ENCODE measurements at regions not wholly inside any gene's neighbourhood (a gene's known extent, or its start where the extent isn't known, plus 50 kb on each side); places are given as distances from the start of the nearest gene placed in this dataset.
"Not testable (repeated sequence)": the region's sequence is repeated elsewhere in the genome, so short reads cannot be mapped to it uniquely, and the experiment has no call there.

DNA sequence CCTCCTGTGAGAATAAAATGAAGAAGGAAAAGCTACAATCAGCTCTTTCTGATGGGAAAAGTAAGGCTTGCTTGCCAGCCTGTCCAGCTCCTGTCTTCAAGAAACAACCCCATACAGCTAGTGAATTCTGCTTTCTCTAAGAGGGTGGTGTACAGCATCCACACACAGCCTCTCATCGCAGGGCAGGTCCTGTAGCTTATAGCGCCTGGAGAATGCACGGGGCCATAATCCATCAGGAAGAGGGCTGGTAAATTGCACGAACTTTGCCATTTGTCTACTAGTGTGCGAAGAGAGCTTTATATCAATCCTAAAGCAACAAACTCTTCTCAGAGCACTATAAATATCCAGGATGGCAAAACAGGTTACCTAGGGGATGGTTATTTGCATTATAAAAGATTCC, 83.3 kb upstream of the SAMSN1 start:
- FAIRE-seq = no peak
- no peak for DNase-seq (ENCODE audit: low spot score in 2 of 2)

DNA sequence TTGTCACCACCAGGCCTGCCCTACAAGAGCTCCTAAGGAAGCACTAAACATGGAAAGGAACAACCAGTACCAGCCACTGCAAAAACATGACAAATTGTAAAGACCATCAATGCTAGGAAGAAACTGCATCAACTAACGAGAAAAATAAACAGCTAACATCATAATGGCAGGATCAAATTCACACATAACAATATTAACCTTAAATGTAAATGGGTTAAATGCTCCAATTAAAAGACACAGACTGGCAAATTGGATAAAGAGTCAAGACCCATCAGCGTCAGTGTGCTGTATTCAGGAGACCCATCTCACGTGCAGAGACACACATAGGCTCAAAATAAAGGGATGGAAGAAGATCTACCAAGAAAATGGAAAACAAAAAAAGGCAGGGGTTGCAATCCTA, 77.0 kb upstream of the SAMSN1 start:
- not testable (repeated sequence) for DNase-seq (ENCODE audit: low spot score in 2 of 2); FAIRE-seq

DNA sequence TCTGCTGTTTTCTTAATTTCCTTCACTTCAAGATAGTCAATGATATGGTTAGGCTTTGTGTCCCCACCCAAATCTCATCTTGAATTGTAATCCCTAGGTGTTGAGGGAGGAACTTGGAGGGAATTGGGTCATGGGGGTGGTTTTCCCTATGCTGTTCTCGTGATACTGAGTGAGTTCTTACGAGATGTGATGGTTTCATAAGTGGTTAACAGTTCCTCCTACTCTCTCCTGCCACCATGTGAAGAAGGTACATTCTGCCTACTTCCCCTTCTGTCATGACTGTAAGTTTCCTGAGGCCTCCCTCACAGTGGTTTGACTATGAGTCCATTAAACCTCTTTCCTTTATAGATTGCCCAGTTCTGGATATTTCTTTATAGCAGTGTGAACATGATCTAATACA, 74.0 kb upstream of the SAMSN1 start:
- no peak for DNase-seq (ENCODE audit: low spot score in 2 of 2)
- FAIRE-seq = no peak

DNA sequence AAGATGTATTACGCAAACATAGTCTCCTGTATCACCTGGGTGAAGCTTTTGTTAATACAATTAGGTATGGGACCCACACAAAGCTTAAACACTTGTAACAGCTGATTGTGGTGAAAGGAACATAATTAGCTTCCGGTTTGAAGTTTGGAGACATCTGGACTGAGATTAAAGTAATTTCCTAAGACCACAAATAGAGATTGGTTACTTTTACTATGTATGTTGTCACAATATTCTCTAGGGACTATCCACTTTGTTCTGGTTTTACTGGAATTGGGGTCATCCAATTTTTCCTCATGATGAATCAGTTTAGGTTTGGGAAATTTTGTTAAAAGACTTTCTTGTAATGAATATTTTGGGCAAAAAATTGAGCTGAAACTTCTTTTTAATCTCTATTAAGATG, 71.8 kb upstream of the SAMSN1 start:
- no peak for FAIRE-seq
- no peak for DNase-seq (ENCODE audit: low spot score in 2 of 2)

DNA sequence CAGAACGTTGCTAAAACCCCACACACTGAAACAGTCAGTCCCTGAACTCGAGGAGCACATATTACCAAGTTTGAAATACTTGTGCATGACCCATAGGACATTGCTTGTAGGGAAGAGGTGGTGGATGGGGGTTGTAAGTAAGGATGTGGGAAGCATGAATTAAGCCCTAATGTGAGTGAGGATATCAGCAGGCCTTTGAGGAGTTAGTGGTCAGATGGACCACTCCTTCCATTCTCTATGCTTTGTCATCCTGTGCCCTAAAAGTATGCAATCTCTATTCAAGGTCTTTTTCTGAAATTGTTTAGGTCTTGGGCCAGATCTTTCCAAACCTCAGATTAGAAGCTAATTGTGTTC, 70.9 kb upstream of the SAMSN1 start:
- DNase-seq (ENCODE audit: low spot score in 2 of 2) (no peak), FAIRE-seq (no peak)

DNA sequence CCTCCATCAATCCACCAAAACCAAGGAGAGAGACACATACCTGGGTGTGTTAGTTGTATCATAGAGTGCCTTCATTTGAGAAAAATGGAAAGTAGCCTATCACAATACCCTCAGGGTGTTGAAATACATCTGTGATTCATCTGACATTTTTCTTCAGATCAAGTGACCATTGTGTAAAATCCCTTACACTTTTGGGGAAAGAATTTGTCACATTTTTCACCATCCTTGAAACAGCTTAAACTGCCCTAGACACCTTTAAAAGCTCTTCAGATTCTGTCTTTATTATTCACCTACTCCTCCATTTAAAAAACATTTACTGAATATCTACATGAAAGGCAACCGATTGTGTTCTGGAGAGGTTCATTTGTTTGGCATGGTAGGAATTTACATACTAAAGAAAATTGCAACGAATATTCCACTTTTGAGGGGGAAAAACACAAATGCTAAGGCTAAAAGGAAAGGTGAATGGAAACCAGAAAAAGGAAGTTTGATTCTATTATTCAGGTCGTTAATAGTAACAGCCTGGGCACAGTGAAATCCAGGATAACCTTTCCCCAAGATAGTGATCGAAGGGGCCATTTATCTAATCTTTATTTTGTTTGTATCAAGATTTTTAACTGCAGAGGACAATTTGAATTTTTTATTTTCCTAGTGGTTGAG, 70.4 kb upstream of the SAMSN1 start:
- FAIRE-seq (no peak), DNase-seq (ENCODE audit: low spot score in 2 of 2) (no peak)

GRCh38 chr21:14615359-14615974, 69.4 kb upstream of the SAMSN1 start:
- FAIRE-seq = no peak
- DNase-seq (ENCODE audit: low spot score in 2 of 2) = no peak

DNA sequence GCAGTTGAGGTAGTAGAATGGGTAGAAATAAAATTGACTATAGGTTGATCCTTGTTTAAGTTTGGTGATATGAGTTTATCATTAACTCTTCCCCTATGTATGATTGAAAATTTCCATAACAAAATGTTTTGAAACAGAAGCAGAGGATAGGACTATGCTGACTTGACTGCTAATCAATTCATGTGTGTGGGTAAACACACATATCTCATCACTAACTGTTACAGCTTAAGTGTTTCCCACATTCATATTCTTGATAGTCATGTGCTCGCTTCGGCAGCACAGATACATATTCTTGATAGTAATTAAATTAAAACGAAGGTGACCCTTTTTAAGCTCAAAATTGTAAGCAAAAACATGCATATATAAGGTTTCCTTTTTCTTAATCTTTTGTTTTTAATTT, 68.2 kb upstream of the SAMSN1 start:
- no peak for FAIRE-seq
- no peak for DNase-seq (ENCODE audit: low spot score in 2 of 2)

- DNase-seq (ENCODE audit: low spot score in 2 of 2) = no peak
- no peak for FAIRE-seq
Observed at GRCh38 chr21:14613486-14614224, 67.5 kb upstream of the SAMSN1 start.

DNA sequence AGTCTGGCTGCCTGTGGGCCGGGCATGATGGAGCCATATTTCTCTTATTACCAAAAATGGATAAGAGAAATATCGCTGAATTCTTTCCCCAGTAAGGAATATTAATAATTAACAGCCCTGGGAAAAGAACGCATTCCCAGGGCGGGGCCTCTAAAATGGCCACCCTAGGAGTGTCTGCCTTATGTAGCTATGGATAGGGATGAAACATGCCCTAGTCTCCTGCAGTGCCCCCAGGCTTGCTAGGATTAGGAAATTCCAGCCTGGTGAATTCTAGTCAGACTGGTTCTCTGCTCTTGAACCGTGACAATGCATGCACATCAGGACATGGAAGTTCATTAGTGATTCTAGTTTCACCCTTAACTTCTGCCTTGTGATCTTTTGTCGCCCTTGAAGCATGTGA, 64.0 kb upstream of the SAMSN1 start:
- DNase-seq (ENCODE audit: low spot score in 2 of 2); FAIRE-seq: not testable (repeated sequence)

DNA sequence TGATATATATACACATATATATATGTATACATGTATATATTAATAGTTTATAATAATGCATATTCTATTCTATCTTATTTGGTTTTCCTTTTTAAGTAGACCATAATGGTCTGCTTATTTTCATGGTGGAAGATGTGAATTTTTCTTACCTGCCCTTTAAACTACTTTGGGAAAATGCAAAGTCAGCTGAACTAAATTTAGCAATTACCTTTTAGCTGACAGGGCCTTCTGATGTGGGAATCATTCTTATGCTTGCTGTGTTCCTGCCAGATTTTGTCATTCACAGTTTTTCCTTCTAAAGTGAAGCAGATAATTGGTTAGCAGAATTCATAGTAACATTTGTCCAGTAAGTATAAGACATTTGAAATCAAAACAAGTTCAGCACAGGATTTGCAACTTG, 63.2 kb upstream of the SAMSN1 start:
- FAIRE-seq (no peak), DNase-seq (ENCODE audit: low spot score in 2 of 2) (no peak)

- DNase-seq (ENCODE audit: low spot score in 2 of 2) = no peak
- no peak for FAIRE-seq
Observed at GRCh38 chr21:14607262-14607661, 61.1 kb upstream of the SAMSN1 start.

GRCh38 chr21:14603202-14603601, 57.1 kb upstream of the SAMSN1 start:
- DNase-seq (ENCODE audit: low spot score in 2 of 2) (no peak), FAIRE-seq (no peak)

GRCh38 chr21:14602382-14602958, 56.4 kb upstream of the SAMSN1 start:
- no peak for FAIRE-seq
- DNase-seq (ENCODE audit: low spot score in 2 of 2) = no peak

DNA sequence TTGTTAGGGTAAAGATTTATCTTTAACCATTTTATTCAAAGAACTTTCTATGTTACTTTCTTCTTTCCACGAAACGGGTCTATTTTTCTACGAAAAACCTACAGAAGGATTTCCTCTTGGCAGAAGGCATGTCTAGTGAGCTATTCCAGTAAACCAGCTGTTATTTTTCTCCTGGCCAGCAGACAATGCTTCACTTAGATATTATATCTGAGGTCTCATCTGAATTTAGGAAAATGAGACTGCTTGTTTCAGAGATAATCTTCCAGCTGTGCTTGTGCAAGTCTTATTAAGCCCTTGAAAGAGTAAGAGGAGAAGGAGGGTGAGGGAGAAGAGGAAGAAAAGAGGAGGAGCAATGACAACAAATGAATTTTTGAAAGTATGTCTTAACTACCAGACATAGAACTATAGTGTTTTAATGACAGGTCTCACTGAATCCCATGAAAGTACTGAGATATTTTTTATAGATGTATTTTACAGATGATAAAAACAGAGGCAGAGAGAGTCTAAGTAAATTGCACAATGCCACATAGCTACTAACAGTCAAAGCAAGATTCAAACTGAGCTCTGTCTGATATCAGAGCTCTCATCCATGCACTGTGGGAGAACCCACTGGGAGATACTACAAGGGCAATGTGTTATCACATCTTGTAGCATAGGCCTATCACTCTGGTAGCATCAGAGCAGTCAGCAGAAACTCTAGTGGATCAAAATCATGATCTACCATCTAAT, 54.6 kb upstream of the SAMSN1 start:
- DNase-seq (ENCODE audit: low spot score in 2 of 2) (no peak), FAIRE-seq (no peak)

DNA sequence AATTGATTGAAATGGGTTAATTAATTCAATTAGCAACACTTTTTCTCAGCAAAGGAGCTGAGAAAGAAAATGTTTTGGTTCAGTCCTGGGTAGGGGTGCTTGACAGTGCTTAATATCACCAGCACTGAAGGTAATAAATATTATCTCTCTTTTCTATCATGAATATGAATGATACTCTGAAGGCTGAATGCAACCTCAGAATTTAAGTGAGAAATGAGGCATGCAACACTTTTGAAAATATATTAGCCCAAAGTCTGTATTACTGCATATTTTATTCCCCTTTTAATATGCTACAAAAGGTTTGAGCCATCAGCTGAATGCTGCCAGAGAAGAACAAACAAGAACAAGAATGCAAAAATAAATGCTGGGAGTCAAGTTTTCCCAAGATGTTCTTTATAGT, 52.0 kb upstream of the SAMSN1 start:
- no peak for DNase-seq (ENCODE audit: low spot score in 2 of 2)
- FAIRE-seq = no peak
